Mesendoderm (in vitro differentiated cells): ENCODE measurements at regions not wholly inside any gene's neighbourhood (a gene's known extent, or its start where the extent isn't known, plus 50 kb on each side); places are given as distances from the start of the nearest gene placed in this dataset.

ENCODE experiments used
- DNase-seq: peaks from one replicate; pipeline ENCODE4 v3.0.0; 2013
- H2AK5ac ChIP-seq: 2 replicates; pipeline ENCODE4 v1.6.1; 2013; ENCODE audit warnings: low read length, inconsistent platforms
- H2BK120ac ChIP-seq: 2 replicates; pipeline ENCODE4 v1.6.1; 2013; ENCODE audit warnings: low read depth, mild to moderate bottlenecking, low read length, moderate library complexity, mixed read lengths
- H2BK15ac ChIP-seq: replicated peaks from 2 replicates; pipeline ENCODE4 v1.6.1; 2013; ENCODE audit warnings: low read depth, mild to moderate bottlenecking, moderate library complexity
- H2BK5ac ChIP-seq: 2 replicates; pipeline ENCODE4 v1.6.1; 2013; ENCODE audit warnings: low read length, inconsistent platforms
- H3K18ac ChIP-seq: 2 replicates; pipeline ENCODE4 v1.6.1; 2013; ENCODE audit warnings: mild to moderate bottlenecking, low read length, mixed read lengths
- H3K23ac ChIP-seq: one replicate; pipeline ENCODE4 v1.6.1; 2013; ENCODE audit warnings: low read length
- H3K27ac ChIP-seq: 2 replicates; pipeline ENCODE4 v1.5.1; 2013; ENCODE audit warnings: low read depth, mild to moderate bottlenecking, inconsistent platforms, low read length, moderate library complexity
- H3K27me3 ChIP-seq: 2 replicates; pipeline ENCODE4 v1.6.1; 2013; ENCODE audit warnings: low read length, control low read depth, mild to moderate bottlenecking, inconsistent platforms; ENCODE audit not compliant: insufficient read depth, poor library complexity
- H3K36me3 ChIP-seq: 2 replicates; pipeline ENCODE4 v1.6.1; 2013; ENCODE audit warnings: low read length, inconsistent platforms; ENCODE audit not compliant: control insufficient read depth, insufficient read depth
- H3K4ac ChIP-seq: one replicate; pipeline ENCODE4 v1.6.1; 2013; ENCODE audit warnings: low read depth, mild to moderate bottlenecking, low read length, moderate library complexity
- H3K4me1 ChIP-seq: 2 replicates; pipeline ENCODE4 v1.6.1; 2013; ENCODE audit warnings: low read depth, low read length, inconsistent platforms; ENCODE audit not compliant: control insufficient read depth
- H3K4me2 ChIP-seq: 2 replicates; pipeline ENCODE4 v1.6.1; 2013; ENCODE audit warnings: low read length
- H3K4me3 ChIP-seq: 2 replicates; pipeline ENCODE4 v1.5.1; 2013; ENCODE audit warnings: mild to moderate bottlenecking, low read length
- H3K56ac ChIP-seq: one replicate; pipeline ENCODE4 v1.6.1; 2013; ENCODE audit warnings: low read length
- H3K79me1 ChIP-seq: 2 replicates; pipeline ENCODE4 v1.6.1; 2013; ENCODE audit warnings: low read length, inconsistent platforms
- H3K79me2 ChIP-seq: 2 replicates; pipeline ENCODE4 v1.6.1; 2013; ENCODE audit warnings: mild to moderate bottlenecking, low read length; ENCODE audit not compliant: control insufficient read depth, insufficient read depth
- H3K9ac ChIP-seq: 2 replicates; pipeline ENCODE4 v1.6.1; 2013; ENCODE audit warnings: low read length, inconsistent platforms
- H4K5ac ChIP-seq: one replicate; pipeline ENCODE4 v1.6.1; 2013; ENCODE audit warnings: low read length
- H4K8ac ChIP-seq: one replicate; pipeline ENCODE4 v1.6.1; 2013; ENCODE audit warnings: low read depth, mild to moderate bottlenecking, control low read depth, low read length, moderate library complexity
- WGBS: extraction: QIAGEN DNeasy Blood & Tissue Kit; methylation state at CpG from one replicate; pipeline ENCODE4 v1.1.7; 2013; ENCODE audit warnings: low lambda C conversion rate, missing lambda C conversion rate; ENCODE audit not compliant: insufficient coverage; ENCODE audit errors: extremely low coverage; 5-methylcytosine and 5-hydroxymethylcytosine counted together

- WGBS: no CpG with 5 or more reads among the region's 3 CpGs
- Histone ChIP-seq H2BK15ac (no peak overlapping the region), H3K79me1 (no peaks in the 10 kb centered on the region), H3K27me3 (no peaks in the 10 kb centered on the region), H3K4me3 (no peak overlapping the region), H3K23ac (no peak overlapping the region), H3K56ac (no peak overlapping the region), H3K4ac (no peak overlapping the region), H4K8ac (no peak overlapping the region), H2AK5ac (no peak overlapping the region), H3K36me3 (no peaks in the 10 kb centered on the region), H3K4me2 (no peak overlapping the region), H2BK5ac (no peak overlapping the region), H3K79me2 (no peaks in the 10 kb centered on the region), H4K5ac (no peak overlapping the region), H2BK120ac (no peak overlapping the region), H3K27ac (no peak overlapping the region), H3K4me1 (no peaks in the 10 kb centered on the region), H3K18ac (no peak overlapping the region), H3K9ac (no peak overlapping the region)
- no peak for DNase-seq
Observed at GRCh38 chr2:172168917-172169346, 66.2 kb upstream of the DLX2 start.

DNA sequence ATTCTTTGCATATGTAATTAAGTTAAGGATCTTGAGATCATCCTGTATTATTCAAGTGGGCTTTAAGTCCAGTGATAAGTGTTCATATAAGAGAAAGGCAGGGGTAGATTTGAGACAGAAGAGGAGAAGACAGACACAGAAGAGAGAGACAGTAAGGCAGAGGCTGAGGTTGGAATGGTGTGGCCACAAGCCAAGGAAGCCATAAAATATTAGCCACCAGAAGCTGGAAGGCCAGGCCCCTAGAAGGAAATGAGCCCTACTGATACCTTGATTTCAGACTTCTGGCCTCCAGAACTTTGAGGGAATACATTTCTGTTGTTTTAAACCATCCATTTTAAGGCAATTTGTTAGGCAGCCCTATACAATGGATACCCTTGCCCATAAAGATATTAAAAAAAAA lies 66.9 kb upstream of the DLX2 start:
- no peak overlapping the region for H3K27ac ChIP-seq
- no peak overlapping the region for H3K18ac ChIP-seq
- H2AK5ac ChIP-seq: no peak overlapping the region
- H2BK15ac ChIP-seq: no peak overlapping the region
- no peaks in the 10 kb centered on the region for H3K79me1 ChIP-seq
- no peak overlapping the region for H3K23ac ChIP-seq
- no peaks in the 10 kb centered on the region for H3K27me3 ChIP-seq
- H3K36me3 ChIP-seq: no peaks in the 10 kb centered on the region
- H2BK5ac ChIP-seq: no peak overlapping the region
- H3K9ac ChIP-seq: no peak overlapping the region
- no peak overlapping the region for H3K4me2 ChIP-seq
- H3K4me3 ChIP-seq: no peak overlapping the region
- no peaks in the 10 kb centered on the region for H3K4me1 ChIP-seq
- no peak overlapping the region for H3K4ac ChIP-seq
- no peaks in the 10 kb centered on the region for H3K79me2 ChIP-seq
- DNase-seq: no peak
- no peak overlapping the region for H2BK120ac ChIP-seq
- H3K56ac ChIP-seq: no peak overlapping the region
- no peak overlapping the region for H4K5ac ChIP-seq
- no peak overlapping the region for H4K8ac ChIP-seq

- no CpG with 5 or more reads among the region's 58 CpGs for WGBS
- Histone ChIP-seq H2BK120ac (no peak overlapping the region), H2AK5ac (no peak overlapping the region), H3K9ac (peak overlapping the region; percentile 83), H3K23ac (peak overlapping the region; percentile 80), H3K79me1 (no peaks in the 10 kb centered on the region), H3K18ac (no peak overlapping the region), H3K27ac (no peak overlapping the region), H3K4me3 (peak overlapping the region; percentile 64), H2BK15ac (no peak overlapping the region), H3K27me3 (no peaks in the 10 kb centered on the region), H3K79me2 (no peaks in the 10 kb centered on the region), H3K4ac (no peak overlapping the region), H3K4me1 (no peaks in the 10 kb centered on the region), H2BK5ac (no peak overlapping the region), H4K5ac (no peak overlapping the region), H3K36me3 (no peaks in the 10 kb centered on the region), H3K56ac (peak overlapping the region; percentile 85), H3K4me2 (peak overlapping the region; percentile 74), H4K8ac (no peak overlapping the region)
- peak; percentile 84 for DNase-seq
Observed at GRCh38 chr2:172172513-172173173, 69.9 kb upstream of the DLX2 start.

- Histone ChIP-seq H2BK15ac (no peak overlapping the region), H2BK5ac (no peak overlapping the region), H3K23ac (peak overlapping the region; percentile 24), H3K56ac (no peak overlapping the region), H3K27ac (no peak overlapping the region), H3K18ac (no peak overlapping the region), H4K8ac (no peak overlapping the region), H3K79me2 (no peaks in the 10 kb centered on the region), H4K5ac (no peak overlapping the region), H3K4me1 (no peaks in the 10 kb centered on the region), H2BK120ac (no peak overlapping the region), H3K4me2 (no peak overlapping the region), H2AK5ac (no peak overlapping the region), H3K4ac (no peak overlapping the region), H3K36me3 (no peaks in the 10 kb centered on the region), H3K4me3 (no peak overlapping the region), H3K9ac (no peak overlapping the region), H3K79me1 (no peaks in the 10 kb centered on the region), H3K27me3 (no peaks in the 10 kb centered on the region)
- no CpG with 5 or more reads among the region's 8 CpGs for WGBS
- peak; percentile 13 for DNase-seq
Observed at GRCh38 chr2:172173174-172173706, 70.5 kb upstream of the DLX2 start.

- Histone ChIP-seq H3K27ac (no peak overlapping the region), H3K4ac (no peak overlapping the region), H2BK120ac (no peak overlapping the region), H3K36me3 (no peaks in the 10 kb centered on the region), H3K56ac (no peak overlapping the region), H2BK15ac (no peak overlapping the region), H3K23ac (no peak overlapping the region), H3K4me3 (no peak overlapping the region), H3K27me3 (no peaks in the 10 kb centered on the region), H3K9ac (no peak overlapping the region), H3K18ac (no peak overlapping the region), H4K5ac (no peak overlapping the region), H2AK5ac (no peak overlapping the region), H3K79me2 (no peaks in the 10 kb centered on the region), H4K8ac (no peak overlapping the region), H3K4me2 (no peak overlapping the region), H3K79me1 (no peaks in the 10 kb centered on the region), H3K4me1 (no peaks in the 10 kb centered on the region), H2BK5ac (no peak overlapping the region)
- no CpG with 5 or more reads among the region's 3 CpGs for WGBS
- DNase-seq: no peak
Observed at GRCh38 chr2:172177581-172177980, 74.9 kb upstream of the DLX2 start.

DNA sequence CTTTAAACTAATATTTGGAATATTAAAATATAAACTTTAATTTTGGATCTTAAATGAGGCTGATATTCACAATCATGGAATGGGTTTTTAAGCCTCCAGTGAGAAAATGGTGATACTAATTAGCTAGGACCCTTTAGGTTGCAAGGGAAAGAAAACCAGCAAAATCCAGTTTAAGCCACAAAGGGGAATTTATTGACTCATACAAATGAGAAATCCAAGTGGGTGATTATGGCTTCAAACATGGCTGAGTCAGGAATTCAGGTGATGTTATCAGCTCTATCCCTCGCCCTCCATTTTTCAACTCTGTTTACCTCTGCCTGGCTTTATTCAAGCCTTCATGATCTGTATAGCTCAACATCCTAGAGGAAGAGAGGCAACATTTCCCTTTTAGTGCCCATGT lies 75.3 kb upstream of the DLX2 start:
- Histone ChIP-seq H3K4me2 (no peak overlapping the region), H3K4me3 (no peak overlapping the region), H3K18ac (no peak overlapping the region), H3K79me1 (no peaks in the 10 kb centered on the region), H2AK5ac (no peak overlapping the region), H2BK15ac (no peak overlapping the region), H2BK120ac (no peak overlapping the region), H3K27me3 (no peaks in the 10 kb centered on the region), H3K4ac (no peak overlapping the region), H3K56ac (no peak overlapping the region), H3K36me3 (no peaks in the 10 kb centered on the region), H4K8ac (no peak overlapping the region), H4K5ac (no peak overlapping the region), H2BK5ac (no peak overlapping the region), H3K23ac (no peak overlapping the region), H3K4me1 (no peaks in the 10 kb centered on the region), H3K79me2 (no peaks in the 10 kb centered on the region), H3K9ac (no peak overlapping the region), H3K27ac (no peak overlapping the region)
- no CpG with 5 or more reads among the region's 1 CpG for WGBS
- peak; percentile 7 for DNase-seq
